Inferior parietal cortex (tissue), 1 donor: ENCODE measurements at regions not wholly inside any gene's neighbourhood (a gene's known extent, or its start where the extent isn't known, plus 50 kb on each side); places are given as distances from the start of the nearest gene placed in this dataset.
A peak's percentile ranks its signal among the peaks of the same experiment; 100 is the strongest.
"Not testable (repeated sequence)": the region's sequence is repeated elsewhere in the genome, so short reads cannot be mapped to it uniquely, and the experiment has no call there.

Experiments
- DNase-seq: peaks from one replicate; pipeline ENCODE4 v3.0.0-alpha.2; 2016; ENCODE audit errors: extremely low spot score

DNA sequence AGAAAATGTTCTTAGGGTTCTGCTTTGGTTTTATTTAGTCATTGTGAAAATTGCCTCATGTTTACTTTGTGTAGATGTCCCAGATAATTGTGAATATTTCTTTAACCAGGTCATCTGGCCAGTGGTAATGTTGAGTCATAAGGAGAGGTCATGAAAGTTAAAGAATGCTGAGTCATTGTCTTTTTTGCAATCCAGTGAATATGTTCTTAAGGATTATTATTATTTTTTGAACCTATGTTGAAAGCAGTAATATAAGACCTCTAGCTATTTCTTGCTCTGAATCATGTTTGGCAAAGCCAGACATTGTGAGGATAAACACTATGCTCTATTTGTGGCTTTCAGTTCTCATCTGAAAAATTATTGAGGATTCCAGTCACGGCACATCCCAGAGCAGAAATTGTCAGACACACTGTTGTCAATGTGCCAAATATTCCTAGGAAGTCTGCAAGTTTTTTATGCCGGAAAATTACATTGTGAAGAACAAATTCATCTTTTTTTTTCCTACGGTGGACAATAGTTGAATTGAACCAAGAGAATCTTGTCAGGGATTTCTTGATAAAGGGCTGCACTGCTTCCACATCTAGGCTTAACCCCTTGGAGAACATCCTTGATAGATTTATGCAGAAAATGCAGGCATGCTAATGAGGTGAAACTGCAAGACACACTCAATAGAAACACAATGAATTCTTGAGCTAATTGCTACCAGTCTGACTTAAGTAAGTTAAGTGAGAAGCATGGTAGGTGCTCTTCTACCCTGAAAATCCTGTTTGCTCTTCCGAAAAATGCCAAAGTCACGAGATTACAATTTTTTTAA, 369.6 kb downstream of the ATP23 start:
- no peak for DNase-seq

DNA sequence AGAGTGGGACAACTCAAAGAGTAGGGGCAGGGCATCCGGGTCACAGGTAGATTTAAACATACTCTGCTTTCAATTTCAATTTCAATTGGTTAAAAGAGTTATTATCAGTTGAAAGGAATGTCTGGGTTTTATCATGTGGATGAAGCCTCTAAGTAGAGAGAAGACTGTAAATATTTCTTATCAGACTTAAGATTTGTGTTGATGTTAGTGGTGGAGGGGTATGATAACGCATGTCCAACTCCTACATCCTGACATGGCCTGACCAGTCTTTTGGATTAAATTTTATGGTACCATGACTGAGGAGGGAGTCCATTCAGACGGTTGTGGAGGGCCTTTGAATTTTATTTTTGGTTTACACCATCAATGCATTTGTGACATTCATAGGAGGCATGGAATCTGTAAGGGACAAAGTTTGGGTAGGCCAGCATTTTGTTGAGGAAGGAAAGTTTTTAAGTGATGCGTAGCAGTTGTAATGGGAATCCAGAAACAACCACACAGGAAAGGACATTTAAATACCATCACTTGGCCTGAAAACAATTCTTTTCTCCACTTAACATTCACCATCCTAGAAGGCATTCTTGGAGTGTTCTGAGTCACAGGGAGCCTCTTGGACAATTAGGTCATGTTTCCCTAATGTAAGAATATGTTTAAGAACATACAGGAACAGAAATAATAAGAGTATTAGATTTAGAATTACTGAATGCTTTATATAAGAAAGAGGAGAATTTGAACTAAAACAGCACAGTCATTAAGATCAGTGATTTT, 371.9 kb downstream of the ATP23 start:
- no peak for DNase-seq

DNA sequence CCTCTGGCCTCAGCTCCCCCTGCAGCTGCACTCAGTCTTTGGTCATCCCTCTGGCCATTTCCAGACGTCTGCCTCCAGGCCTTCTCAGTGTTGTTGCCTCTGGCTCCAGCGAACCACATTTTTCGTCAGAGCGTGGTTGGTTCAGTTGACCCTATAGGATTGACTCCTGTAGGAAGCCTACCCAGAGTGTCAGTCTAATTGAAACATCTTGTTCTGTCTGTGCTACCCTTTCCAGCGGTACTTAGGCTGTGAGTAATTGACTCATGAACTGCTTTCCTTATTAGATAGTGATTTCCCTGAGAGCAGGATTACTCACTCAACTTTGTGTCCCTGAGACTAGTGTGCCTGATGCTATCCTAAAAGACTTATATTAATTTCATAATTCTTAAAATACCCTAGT, 373.2 kb downstream of the ATP23 start:
- DNase-seq = no peak

DNA sequence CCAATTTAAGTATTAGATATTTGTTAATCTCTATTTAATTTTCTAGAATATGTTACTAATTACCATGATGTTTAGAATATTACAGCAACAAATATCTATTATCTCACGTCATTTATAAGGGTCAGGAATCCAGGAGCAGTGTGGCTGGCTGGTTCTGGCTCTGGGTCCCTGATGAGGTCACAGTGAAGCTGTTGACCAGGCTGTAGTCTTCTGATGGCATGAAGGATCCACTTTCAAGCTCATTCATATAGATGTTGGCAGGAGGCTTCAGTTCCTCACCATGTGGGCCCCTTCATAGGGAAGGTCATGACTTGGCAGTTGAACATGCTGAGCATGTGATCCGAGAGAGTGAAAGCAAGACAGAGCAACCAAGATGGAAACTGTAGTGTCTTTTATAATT, 375.6 kb downstream of the ATP23 start:
- no peak for DNase-seq

DNA sequence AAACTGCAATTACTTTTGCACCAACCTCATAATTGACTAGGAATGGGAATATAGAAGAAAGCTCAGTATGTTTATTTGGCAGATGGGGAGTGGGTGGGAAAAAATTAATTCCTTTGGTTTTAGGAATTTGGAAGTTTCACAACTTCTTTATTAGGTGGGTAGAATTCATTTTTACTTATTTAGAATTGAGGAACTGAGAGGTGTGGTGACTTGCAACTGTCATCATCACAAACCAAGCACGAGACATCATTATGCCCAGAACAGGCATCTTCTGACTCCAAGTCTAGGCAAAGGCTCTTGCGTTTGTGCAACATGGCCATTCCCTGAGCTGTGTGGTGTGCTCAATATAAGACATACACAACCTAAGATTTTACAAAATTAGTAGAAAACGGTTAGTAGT, 380.0 kb downstream of the ATP23 start:
- no peak for DNase-seq

DNA sequence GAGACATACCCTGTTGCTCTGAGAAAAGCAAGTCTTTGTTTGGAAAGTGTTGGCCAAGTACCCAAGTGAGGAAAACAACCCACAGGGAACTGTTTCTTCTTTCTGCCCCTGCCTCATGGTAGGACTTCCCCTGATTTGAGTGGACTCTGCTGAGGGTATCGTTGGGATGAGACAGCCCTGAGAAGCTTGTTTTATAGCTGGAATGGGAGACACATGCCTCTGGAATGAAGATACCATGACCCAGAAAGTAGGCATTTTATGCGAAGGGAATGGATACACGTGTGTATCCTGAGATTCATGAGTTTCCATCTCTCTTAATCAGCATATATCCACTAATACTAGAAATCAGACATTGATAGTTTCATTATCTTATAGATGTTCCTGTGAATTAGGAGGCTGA, 382.3 kb downstream of the ATP23 start:
- DNase-seq = no peak

DNA sequence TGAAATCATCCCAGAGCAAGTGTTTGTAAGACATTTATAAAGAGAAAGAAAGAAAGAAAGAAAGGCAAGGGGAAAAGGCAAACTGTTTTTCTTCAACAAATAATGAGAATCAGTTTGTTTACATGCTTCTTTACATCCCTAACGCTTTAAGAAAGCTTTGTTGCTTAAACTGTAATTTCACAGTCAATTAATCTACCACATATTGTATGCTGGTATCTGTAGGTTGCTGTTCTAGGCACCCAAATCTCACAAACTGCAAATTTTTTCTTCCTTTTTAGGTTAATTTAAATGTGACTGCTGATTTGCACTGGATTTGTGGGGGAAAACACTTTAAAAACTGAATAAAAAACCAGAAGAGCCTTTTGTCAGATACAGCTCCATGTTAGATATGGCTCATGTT, 384.2 kb downstream of the ATP23 start:
- no peak for DNase-seq

DNA sequence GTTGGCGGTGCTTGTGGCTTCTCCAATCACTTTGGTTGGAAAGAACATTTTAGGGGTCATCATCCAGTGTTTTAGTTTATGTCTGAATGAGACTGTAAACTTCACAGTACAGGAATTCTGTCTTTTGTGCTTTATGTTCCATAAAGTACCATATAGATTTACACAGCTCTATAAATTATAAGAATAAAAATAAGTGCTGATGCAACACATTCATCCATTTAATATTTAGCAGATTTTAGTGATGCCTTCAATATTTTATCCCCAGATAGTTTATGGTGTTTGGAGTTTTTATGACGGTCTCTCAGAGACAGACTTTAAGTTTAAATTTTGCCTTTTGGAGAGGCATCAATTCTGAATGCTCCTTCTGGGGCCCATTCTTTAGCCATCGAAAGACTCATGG, 385.2 kb downstream of the ATP23 start:
- DNase-seq = no peak

DNA sequence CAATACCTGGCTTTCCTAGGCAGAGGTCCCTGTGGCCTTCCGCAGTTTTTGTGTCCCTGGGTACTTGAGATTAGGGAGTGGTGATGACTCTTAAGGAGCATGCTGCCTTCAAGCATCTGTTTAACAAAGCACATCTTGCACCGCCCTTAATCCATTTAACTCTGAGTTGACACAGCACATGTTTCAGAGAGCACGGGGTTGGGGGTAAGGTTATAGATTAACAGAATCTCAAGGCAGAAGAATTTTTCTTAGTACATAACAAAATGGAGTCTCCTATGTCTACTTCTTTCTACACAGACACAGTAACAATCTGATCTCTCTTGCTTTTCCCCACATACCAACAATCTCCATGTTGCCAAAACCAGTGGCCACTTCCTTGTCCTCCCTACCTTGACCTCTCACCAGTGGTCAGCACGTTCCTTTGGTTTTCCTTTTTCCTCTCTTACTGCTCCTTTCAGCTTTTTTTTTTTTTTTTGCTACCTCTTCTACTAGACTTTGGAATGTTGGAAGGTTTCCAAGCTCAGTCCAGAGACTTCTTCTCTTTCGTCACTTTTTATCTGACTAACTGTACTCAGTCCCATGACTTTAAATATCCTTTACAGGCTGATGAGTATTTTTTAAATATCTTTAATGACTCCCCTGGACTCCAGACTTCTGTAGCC, 395.3 kb downstream of the ATP23 start:
- DNase-seq = not testable (repeated sequence)

DNA sequence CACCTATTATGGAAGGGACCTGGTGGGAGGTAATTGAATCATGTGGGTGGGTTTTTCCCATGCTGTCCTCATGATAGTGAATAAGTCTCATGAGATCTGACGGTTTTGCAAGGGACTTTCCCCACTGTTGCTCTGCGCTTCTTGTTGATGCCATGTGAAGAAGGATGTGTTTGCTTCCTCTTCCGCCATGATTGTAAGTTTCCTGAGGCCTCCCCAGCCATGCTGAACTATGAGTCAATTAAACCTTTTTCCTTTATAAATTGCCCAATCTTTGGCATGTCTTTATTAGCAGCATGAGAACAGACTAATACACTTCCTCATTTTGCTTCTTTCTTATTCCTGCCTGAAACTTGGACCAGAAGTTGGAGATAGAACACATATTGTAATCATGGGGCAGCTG, 396.2 kb downstream of the ATP23 start:
- not testable (repeated sequence) for DNase-seq

DNA sequence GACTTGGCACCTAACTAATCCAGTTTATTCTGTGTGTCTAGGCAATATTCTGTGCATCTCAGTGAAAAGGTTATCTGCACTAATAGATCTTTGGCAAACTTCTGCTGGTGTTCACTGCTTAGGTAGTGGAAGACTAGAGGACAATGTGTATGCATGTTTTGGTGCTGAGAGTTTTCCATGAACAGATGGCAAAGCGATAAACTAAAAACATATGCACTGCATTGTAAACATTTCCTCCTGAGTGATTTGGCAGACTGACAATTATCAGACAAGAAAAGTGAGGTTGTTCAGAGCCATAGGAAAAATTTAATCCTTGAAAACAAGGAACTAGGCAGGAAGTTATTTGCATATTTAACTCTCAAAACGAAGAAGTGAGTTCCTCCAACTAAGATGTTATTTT, 400.4 kb downstream of the ATP23 start:
- no peak for DNase-seq

DNA sequence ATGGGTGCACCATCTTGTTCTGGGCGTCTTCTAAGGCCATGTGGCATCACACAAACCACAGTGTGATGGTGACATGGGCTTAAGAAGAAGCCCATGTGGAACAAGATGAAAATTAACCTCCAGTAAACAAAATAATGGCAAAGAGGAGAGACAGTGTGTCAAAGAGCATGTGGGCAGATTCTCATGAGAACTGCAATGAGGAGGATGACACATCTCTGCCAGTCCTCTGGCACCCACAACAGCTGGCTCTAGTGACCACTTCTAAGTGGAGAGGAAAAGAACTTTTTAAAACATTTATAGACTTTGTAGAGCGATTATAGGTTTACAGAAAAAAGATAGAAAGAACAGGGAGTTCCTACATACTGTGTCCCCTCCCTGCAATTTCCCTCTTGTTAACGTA, 401.4 kb downstream of the ATP23 start:
- no peak for DNase-seq

DNA sequence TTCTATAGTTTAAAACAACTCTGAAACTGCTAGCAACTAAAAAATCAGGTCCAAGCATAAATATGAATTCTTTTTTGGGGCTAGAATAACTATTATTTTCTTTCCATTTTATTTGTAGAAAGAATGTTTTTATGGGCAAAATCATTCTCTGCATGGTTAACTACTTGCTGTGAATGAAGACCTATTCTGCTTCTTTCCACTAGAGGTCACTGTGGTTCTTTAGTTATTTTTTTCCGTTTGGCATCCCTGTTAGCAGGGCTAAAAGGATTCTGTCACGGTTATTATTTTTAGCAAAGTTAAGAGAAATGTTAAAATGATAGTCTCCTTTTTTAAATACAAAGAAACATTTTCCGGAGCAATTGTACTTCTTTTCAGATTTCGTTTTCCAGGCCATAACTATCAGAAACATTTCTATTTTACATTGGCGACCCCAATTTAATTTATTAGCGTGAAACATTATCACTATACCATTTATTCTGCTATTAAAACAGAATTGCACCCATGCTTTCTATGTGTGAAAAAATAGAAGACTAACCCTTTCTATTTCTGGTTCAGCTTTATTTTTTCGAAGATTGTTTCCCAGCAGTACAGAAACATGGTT, 404.8 kb downstream of the ATP23 start:
- peak; percentile 81 for DNase-seq

DNA sequence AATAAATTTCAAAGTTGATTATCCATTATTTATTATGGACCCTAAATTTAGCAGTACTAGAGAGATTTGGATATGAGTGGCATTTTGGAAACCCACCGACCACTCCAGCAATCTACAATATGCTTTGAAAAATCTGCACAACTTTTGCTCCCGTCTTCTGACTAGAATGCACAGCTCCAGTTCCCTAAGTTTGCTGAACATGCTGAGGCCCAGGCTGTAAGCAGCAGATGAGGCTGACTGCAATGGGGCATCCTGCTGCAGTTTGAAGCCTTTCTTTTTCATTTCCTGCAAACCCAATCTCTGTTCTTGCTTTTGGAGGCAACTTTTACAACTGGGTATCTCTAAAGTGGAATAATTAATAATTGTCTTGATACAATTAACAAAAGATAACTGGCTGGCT, 405.8 kb downstream of the ATP23 start:
- no peak for DNase-seq

DNA sequence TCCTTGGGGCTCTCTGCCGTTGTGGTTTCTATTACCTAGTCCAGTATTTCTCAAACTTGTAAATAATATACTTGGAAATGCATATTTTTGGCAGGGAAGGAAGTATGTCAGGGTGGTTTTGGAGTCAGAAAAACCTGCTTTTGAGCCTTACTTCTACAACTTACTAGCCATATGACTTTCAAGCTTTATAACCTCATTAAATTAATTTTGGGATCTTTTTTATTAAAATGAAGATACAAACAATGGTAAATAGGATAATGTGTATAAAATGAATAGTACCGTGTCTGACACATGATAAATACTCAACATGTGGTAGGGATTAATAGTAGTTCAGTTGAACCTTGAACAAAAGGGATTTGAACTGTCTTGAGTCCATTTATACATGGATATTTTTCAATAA, 406.3 kb downstream of the ATP23 start:
- DNase-seq = no peak

DNA sequence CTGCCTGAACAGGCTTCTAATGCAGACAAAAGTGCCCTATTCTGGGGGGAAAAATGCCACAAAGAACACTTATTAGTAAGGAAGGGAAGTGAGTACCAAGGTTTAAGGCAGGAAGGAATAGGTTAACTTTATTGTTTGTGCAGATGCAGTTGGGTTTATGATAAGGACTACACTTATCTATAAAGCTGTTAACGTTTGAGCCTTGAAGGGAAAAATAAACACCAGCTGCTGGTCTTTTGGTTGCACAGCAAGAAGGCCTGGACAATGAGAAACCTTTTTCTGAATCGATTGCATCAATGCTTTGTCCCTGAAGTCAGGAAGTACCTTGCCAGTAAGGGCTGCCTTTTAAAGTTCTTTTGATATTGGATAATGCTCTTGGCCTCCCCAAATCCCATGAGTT, 407.8 kb downstream of the ATP23 start:
- no peak for DNase-seq

DNA sequence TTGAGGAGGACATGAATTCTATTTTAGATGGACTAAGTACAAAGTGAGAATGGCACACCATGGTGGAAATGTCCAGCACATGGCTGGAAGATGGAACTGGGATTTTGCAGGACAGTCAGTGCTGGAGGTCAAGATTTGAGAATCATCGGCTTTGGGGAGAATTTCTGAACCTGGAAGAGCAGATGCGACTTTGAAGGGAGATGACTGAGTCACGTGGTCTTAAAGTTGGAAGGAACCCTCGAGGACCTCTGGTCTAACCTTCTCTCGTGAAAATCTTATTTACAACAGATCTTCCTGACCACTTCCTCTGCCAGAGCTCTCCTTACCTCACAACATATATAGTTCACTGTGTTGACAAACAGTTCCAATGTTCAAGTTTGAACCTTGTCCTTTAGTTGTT, 415.4 kb downstream of the ATP23 start:
- DNase-seq = no peak

DNA sequence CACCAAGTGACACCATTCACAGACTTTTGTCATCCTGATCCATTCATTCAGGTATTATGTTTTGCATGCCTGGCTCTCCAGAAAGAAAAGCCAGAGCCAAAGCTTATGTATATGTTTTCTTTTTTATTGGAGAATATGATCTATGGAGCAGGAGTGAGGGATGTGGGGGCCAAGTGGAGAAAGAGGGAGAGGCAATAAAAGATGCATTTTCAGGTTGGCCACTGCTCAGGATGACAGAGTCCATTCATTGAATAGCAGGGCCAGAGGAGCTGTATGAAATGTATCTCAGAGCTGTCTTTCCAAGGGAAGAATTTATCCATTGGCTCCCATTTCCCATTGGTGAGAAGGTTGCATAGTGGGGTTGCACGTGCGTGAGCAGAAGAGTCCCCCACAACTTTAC, 416.1 kb downstream of the ATP23 start:
- DNase-seq = no peak

DNA sequence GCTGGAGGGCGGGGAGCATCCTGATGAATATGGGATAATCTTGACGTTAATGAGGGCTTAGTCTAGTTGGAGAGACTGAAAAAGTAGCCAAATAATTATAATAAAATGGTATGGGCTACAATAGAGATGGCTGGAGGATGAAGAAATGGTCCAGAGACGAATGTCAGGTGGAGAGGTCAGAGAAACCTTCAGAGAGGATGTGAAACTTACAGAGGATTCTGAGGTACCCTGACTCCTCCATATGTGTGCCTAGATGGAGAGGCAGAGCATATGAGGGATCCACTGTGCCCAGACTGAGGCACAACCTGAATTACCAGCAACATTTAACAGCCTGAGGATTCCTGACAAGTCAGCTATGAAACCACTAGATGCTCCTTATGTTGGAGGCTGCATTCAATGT, 417.0 kb downstream of the ATP23 start:
- no peak for DNase-seq

DNA sequence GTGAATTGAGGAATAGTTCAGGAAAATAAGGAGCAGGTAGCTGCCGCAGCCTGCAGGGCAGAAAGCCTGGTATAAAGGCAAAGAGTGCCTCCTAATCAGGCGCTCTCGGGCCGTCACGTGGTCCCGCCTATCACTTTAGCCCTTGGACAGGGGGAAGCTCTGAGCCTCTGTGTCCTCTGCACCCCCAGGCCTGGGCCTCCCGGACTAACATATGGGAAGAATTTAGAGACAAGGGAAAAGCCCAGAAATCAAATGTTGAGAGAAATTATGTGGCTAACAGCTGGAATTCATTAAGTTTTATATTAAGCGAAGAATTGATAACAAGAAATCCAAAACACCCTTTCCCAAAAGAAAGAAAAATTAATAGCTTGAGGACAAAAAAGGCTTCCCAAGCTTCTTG, 417.7 kb downstream of the ATP23 start:
- DNase-seq = no peak

DNA sequence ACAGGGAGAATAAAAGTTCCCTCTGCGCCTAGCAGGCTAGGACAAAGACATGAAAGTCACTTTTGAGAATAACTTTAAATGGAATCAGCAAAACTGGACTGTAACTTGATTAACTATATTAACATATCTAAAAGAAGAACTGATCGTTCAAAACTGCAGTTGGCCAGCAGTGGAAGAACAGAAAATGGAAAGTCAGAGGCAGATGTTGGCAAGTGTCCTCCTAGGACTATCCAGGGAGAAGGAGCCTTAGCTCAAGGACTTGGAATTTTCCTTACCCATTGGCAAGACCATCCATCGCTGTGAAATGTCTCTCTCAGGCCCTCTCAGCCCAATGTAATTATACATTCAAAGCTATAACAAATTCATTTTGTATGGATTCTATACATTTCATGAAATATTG, 419.7 kb downstream of the ATP23 start:
- DNase-seq = no peak

DNA sequence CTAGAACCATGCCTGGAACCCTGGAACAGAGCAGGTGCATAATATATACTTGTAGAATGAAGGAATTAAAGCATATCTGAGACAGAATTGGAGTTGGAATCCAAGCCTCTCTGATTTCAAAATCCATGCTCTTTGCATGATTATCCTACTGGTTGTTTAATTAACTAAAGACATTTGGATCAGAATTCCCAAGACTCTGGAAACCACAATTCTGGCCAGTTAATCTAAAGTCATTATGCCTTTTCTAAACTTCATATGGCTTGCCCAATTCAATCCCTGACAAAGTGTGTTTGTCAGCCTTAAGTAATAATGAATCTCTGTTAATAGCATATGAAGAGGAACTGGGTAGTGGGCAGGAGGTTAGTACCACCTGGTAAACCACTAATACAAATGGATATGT, 422.6 kb downstream of the ATP23 start:
- DNase-seq = no peak
